H9 (cell line): ENCODE measurements at regions not wholly inside any gene's neighbourhood (a gene's known extent, or its start where the extent isn't known, plus 50 kb on each side); places are given as distances from the start of the nearest gene placed in this dataset.

ENCODE experiments used
- DNase-seq: peaks from one replicate; pipeline ENCODE4 v3.0.0-alpha.2; 2017
- H2AFZ ChIP-seq: one replicate; pipeline ENCODE4 v1.6.1; 2013; ENCODE audit warnings: mild to moderate bottlenecking, low read length, control low read depth, moderate library complexity
- H2AK5ac ChIP-seq: 2 replicates; pipeline ENCODE4 v1.6.1; 2013; ENCODE audit warnings: low read length, control low read depth, mixed read lengths; ENCODE audit not compliant: insufficient read length
- H2BK120ac ChIP-seq: one replicate; pipeline ENCODE4 v1.6.1; 2013; ENCODE audit warnings: low read depth, mild to moderate bottlenecking, low read length, control low read depth, inconsistent platforms; ENCODE audit not compliant: poor library complexity, severe bottlenecking
- H2BK12ac ChIP-seq: 2 replicates; pipeline ENCODE4 v1.6.1; 2013; ENCODE audit warnings: low read length, control low read depth, mixed read lengths, low read depth; ENCODE audit not compliant: insufficient read length
- H2BK15ac ChIP-seq: 2 replicates; pipeline ENCODE4 v1.6.1; 2013; ENCODE audit warnings: low read depth, low read length, control low read depth
- H2BK20ac ChIP-seq: one replicate; pipeline ENCODE4 v1.6.1; 2013; ENCODE audit warnings: low read depth, mild to moderate bottlenecking, low read length, control low read depth, inconsistent platforms; ENCODE audit not compliant: poor library complexity, severe bottlenecking
- H2BK5ac ChIP-seq: 2 replicates; pipeline ENCODE4 v1.6.1; 2013; ENCODE audit warnings: low read length, control low read depth, mixed read lengths; ENCODE audit not compliant: insufficient read length
- H3K14ac ChIP-seq: 2 replicates; pipeline ENCODE4 v1.6.1; 2013; ENCODE audit warnings: low read length, control low read depth; ENCODE audit not compliant: insufficient read depth
- H3K18ac ChIP-seq: 2 replicates; pipeline ENCODE4 v1.6.1; 2013; ENCODE audit warnings: low read depth, mild to moderate bottlenecking, mixed read lengths, low read length, control low read depth; ENCODE audit not compliant: insufficient read length
- H3K23ac ChIP-seq: 2 replicates; pipeline ENCODE4 v1.6.1; 2013; ENCODE audit warnings: low read length, control low read depth, mixed read lengths, low read depth; ENCODE audit not compliant: insufficient read length
- H3K23me2 ChIP-seq: 2 replicates; pipeline ENCODE4 v1.6.1; 2013; ENCODE audit warnings: low read depth, mild to moderate bottlenecking, mixed read lengths, low read length, control low read depth; ENCODE audit not compliant: insufficient read length, poor library complexity, severe bottlenecking
- H3K27ac ChIP-seq: 2 replicates; pipeline ENCODE4 v1.5.1; 2013; ENCODE audit warnings: low read length, control low read depth, mixed read lengths, low read depth; ENCODE audit not compliant: insufficient read length
- H3K27me3 ChIP-seq: 2 replicates; pipeline ENCODE4 v1.6.1; 2013; ENCODE audit warnings: low read length, control low read depth, inconsistent platforms; ENCODE audit not compliant: insufficient read depth
- H3K4ac ChIP-seq: 2 replicates; pipeline ENCODE4 v1.6.1; 2013; ENCODE audit warnings: low read depth, mild to moderate bottlenecking, control low read depth, inconsistent platforms, low read length, moderate library complexity
- H3K4me1 ChIP-seq: 2 replicates; pipeline ENCODE4 v1.6.1; 2013; ENCODE audit warnings: low read length, control low read depth, inconsistent platforms; ENCODE audit not compliant: insufficient read depth
- H3K4me2 ChIP-seq: 2 replicates; pipeline ENCODE4 v1.6.1; 2013; ENCODE audit warnings: low read length, control low read depth, mixed read lengths; ENCODE audit not compliant: insufficient read length, insufficient read depth
- H3K56ac ChIP-seq: 2 replicates; pipeline ENCODE4 v1.6.1; 2013; ENCODE audit warnings: low read depth, mild to moderate bottlenecking, mixed read lengths, low read length, control low read depth; ENCODE audit not compliant: insufficient read length
- H3K79me1 ChIP-seq: 2 replicates; pipeline ENCODE4 v1.6.1; 2013; ENCODE audit warnings: low read depth, mild to moderate bottlenecking, moderate library complexity, low read length, control low read depth, inconsistent platforms; ENCODE audit not compliant: insufficient read depth, poor library complexity, severe bottlenecking
- H3K79me2 ChIP-seq: 2 replicates; pipeline ENCODE4 v1.6.1; 2013; ENCODE audit warnings: low read length, control low read depth, inconsistent platforms; ENCODE audit not compliant: insufficient read depth
- H3K9ac ChIP-seq: 2 replicates; pipeline ENCODE4 v1.6.1; 2013; ENCODE audit warnings: low read length, control low read depth, mixed read lengths; ENCODE audit not compliant: insufficient read length; ENCODE audit errors: extremely low read depth
- H3K9me3 ChIP-seq: one replicate; pipeline ENCODE4 v1.6.1; 2013; ENCODE audit warnings: low read depth, low read length, inconsistent platforms; ENCODE audit not compliant: control insufficient read depth
- H3T11ph ChIP-seq: one replicate; pipeline ENCODE4 v1.6.1; 2013; ENCODE audit warnings: mild to moderate bottlenecking, low read length, control low read depth, inconsistent platforms
- H4K20me1 ChIP-seq: one replicate; pipeline ENCODE4 v1.6.1; 2013; ENCODE audit not compliant: control insufficient read depth, insufficient read length, insufficient read depth
- H4K5ac ChIP-seq: 2 replicates; pipeline ENCODE4 v1.6.1; 2013; ENCODE audit warnings: low read depth, mild to moderate bottlenecking, mixed read lengths, low read length, control low read depth; ENCODE audit not compliant: insufficient read length
- H4K8ac ChIP-seq: replicated peaks from 2 replicates; pipeline ENCODE4 v1.6.1; 2013; ENCODE audit warnings: low read length, control low read depth, mixed read lengths, low read depth; ENCODE audit not compliant: insufficient read length
- H4K91ac ChIP-seq: 2 replicates; pipeline ENCODE4 v1.6.1; 2013; ENCODE audit warnings: low read depth, mild to moderate bottlenecking, moderate library complexity, mixed read lengths, low read length, control low read depth; ENCODE audit not compliant: insufficient read length
- H3K27ac Mint-ChIP-seq, 3 experiments: 2 replicates in 2 of 3; 3 replicates in 1 of 3; pipeline ENCODE4 v1.8.0; 2020 to 2021; ENCODE audit warnings: mixed read lengths in 3 of 3, mild to moderate bottlenecking in 1 of 3, moderate library complexity in 1 of 3
- H3K27me3 Mint-ChIP-seq: 2 replicates; pipeline ENCODE4 v1.8.0; 2021; ENCODE audit warnings: low read depth, mild to moderate bottlenecking, moderate library complexity, mixed read lengths
- H3K36me3 Mint-ChIP-seq, 3 experiments: 2 replicates in 2 of 3; 3 replicates in 1 of 3; pipeline ENCODE4 v1.8.0; 2020 to 2021; ENCODE audit warnings: low read depth in 3 of 3, mixed read lengths in 3 of 3; ENCODE audit not compliant: insufficient read depth in 1 of 3
- H3K4me1 Mint-ChIP-seq, 2 experiments: 2 replicates each; pipeline ENCODE4 v1.8.0; 2020; ENCODE audit warnings: mixed read lengths in 2 of 2
- H3K4me3 Mint-ChIP-seq, 2 experiments: 2 replicates in 1 of 2; 3 replicates in 1 of 2; pipeline ENCODE4 v1.8.0; 2020 to 2021; ENCODE audit warnings: mild to moderate bottlenecking in 2 of 2, mixed read lengths in 2 of 2, moderate library complexity in 1 of 2
- H3K9me3 Mint-ChIP-seq, 2 experiments: 2 replicates in 1 of 2; 3 replicates in 1 of 2; pipeline ENCODE4 v1.8.0; 2020; ENCODE audit warnings: mild to moderate bottlenecking in 2 of 2, mixed read lengths in 2 of 2, moderate library complexity in 1 of 2
- CTCF ChIP-seq: fragments of 200-600 bp; sonication (generic); conservative IDR thresholded peaks from 3 replicates; pipeline ENCODE4 v1.8.0; 2021; ENCODE audit warnings: antibody characterized with exemption, mild to moderate bottlenecking
- WGBS: extraction: QIAGEN DNeasy Blood & Tissue Kit; methylation state at CpG from one replicate; pipeline ENCODE4 v1.1.7; 2013; ENCODE audit warnings: missing lambda C conversion rate, low lambda C conversion rate, mixed read lengths; ENCODE audit not compliant: insufficient read length; ENCODE audit errors: extremely low coverage; 5-methylcytosine and 5-hydroxymethylcytosine counted together

DNA sequence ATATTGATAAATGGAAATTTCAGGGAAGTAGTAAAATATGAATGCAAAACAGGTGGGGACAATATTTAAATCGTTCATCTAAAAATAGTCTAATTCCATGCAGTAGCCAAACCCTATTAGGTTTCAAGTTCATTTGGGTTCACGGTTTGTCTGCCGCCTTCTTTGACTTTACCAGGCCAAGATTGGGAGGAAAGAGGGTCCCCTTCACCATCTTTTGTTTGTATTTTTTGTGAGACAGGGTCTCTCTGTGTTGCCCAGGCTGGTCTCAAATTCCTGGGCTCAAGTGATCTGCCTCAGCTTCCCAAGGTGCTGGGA is 98.5 kb upstream of the ATL2 start:
- no peak overlapping the region for H2BK15ac ChIP-seq
- no peaks in the 10 kb centered on the region for H3K79me2 ChIP-seq
- Mint-ChIP-seq H3K4me3 (no peak overlapping the region), H3K9me3 (peaks cover 9 to 11% of the 10 kb centered on the region in 2 experiments), H3K27ac (no peak overlapping the region), H3K36me3 (peaks cover under 1 to 7% (median 6%) of the 10 kb centered on the region in 3 experiments; a peak in 6 of 7 replicates), H3K27me3 (peaks cover 3% of the 10 kb centered on the region; the same call in 1 of the 2 replicates), H3K4me1 (peaks cover 9% of the 10 kb centered on the region in 2 experiments)
- no peak overlapping the region for H3K56ac ChIP-seq
- no peak overlapping the region for H3K4me2 ChIP-seq
- WGBS = no CpG with 5 or more reads among the region's 3 CpGs
- H3K23me2 ChIP-seq = no peaks in the 10 kb centered on the region
- no peak overlapping the region for H3K4ac ChIP-seq
- no peak overlapping the region for H2BK12ac ChIP-seq
- no peak overlapping the region for H4K91ac ChIP-seq
- H3K79me1 ChIP-seq = no peaks in the 10 kb centered on the region
- no peak overlapping the region for H3T11ph ChIP-seq
- peaks cover 3% of the 10 kb centered on the region for H3K9me3 ChIP-seq
- no peak for DNase-seq
- H3K14ac ChIP-seq = no peak overlapping the region
- H2AK5ac ChIP-seq = no peak overlapping the region
- H2AFZ ChIP-seq = no peak overlapping the region
- H3K9ac ChIP-seq = no peak overlapping the region
- no peak overlapping the region for H3K23ac ChIP-seq
- H3K18ac ChIP-seq = no peak overlapping the region
- no peak overlapping the region for H4K8ac ChIP-seq
- TF ChIP-seq CTCF = no peak
- H3K27me3 ChIP-seq = no peaks in the 10 kb centered on the region
- no peaks in the 10 kb centered on the region for H4K20me1 ChIP-seq
- H2BK5ac ChIP-seq = no peak overlapping the region
- H3K4me1 ChIP-seq = no peaks in the 10 kb centered on the region
- H3K27ac ChIP-seq = no peak overlapping the region
- no peak overlapping the region for H2BK120ac ChIP-seq
- no peak overlapping the region for H2BK20ac ChIP-seq
- no peak overlapping the region for H4K5ac ChIP-seq
